ENCODE measurements at regions not wholly inside any gene's neighbourhood (a gene's known extent, or its start where the extent isn't known, plus 50 kb on each side); places are given as distances from the start of the nearest gene placed in this dataset.

DNA sequence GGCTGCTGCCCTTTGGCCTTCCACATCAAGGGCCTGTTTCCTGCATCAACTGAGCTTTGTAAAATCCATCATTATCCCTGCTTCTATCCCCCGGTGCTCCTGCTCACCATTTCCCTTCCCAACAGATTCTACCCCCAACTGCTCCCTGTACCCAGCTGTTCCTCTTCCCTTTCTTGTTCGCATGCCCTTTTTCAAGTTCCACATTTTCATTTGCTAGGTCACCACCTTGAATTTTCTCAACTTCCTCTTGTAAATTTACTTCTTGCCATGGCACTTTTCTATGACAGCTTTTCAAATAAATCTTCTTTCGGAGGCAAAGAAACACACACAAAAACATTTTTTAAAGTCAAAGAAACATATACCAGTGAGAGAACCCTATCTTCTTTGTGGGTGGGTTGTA is 330.5 kb upstream of the ADGRL2 start:
- Histone ChIP-seq H3K36me3 (no peaks in the 10 kb centered on the region), H3K27ac (peak overlapping the region; percentile 82), H3K4me3 (ENCODE audit: low read depth in 1 of 2, low read length in 1 of 2) (peak overlapping the region in 1 of 2 experiments; percentile 4), H3K9me3 (no peaks in the 10 kb centered on the region), H3K4me1 (ENCODE audit: control insufficient read depth in 1 of 2, insufficient read depth in 1 of 2, low read depth in 1 of 2, low read length in 1 of 2) (peaks cover 21 to 22% of the 10 kb centered on the region in 2 experiments), H3K27me3 (no peaks in the 10 kb centered on the region)
- TF ChIP-seq, protein P1, sequence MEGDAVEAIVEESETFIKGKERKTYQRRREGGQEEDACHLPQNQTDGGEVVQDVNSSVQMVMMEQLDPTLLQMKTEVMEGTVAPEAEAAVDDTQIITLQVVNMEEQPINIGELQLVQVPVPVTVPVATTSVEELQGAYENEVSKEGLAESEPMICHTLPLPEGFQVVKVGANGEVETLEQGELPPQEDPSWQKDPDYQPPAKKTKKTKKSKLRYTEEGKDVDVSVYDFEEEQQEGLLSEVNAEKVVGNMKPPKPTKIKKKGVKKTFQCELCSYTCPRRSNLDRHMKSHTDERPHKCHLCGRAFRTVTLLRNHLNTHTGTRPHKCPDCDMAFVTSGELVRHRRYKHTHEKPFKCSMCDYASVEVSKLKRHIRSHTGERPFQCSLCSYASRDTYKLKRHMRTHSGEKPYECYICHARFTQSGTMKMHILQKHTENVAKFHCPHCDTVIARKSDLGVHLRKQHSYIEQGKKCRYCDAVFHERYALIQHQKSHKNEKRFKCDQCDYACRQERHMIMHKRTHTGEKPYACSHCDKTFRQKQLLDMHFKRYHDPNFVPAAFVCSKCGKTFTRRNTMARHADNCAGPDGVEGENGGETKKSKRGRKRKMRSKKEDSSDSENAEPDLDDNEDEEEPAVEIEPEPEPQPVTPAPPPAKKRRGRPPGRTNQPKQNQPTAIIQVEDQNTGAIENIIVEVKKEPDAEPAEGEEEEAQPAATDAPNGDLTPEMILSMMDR (IDR thresholded peaks at IDR 0.05): no peak

DNA sequence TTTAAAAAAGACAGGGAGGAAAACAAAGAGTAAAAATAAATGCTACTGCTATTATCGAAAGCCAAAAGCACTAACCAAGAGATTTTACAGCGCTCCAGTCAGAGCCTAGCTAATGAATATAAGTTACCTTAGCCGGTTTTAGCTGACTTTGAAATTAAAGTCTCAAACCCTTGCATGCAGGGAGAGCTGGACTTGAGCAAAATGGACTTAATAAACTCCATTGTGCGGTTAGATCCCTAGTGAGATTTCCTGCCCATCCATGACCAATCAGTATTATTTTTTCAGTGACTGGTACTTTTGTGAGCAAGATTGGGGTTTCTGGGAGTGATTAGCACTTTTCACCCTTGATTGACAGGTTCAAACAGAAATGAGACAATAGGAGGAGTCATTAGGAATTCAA is 333.4 kb upstream of the ADGRL2 start:
- TF ChIP-seq, protein P1 (IDR thresholded peaks at IDR 0.05): no peak
- Histone ChIP-seq H3K27ac (no peak overlapping the region), H3K4me3 (ENCODE audit: low read depth in 1 of 2, low read length in 1 of 2) (no peak overlapping the region), H3K27me3 (no peaks in the 10 kb centered on the region), H3K36me3 (no peaks in the 10 kb centered on the region), H3K9me3 (no peaks in the 10 kb centered on the region), H3K4me1 (ENCODE audit: control insufficient read depth in 1 of 2, insufficient read depth in 1 of 2, low read depth in 1 of 2, low read length in 1 of 2) (peaks cover 45 to 46% of the 10 kb centered on the region in 2 experiments)

- no peaks in the 10 kb centered on the region for H3K36me3 ChIP-seq
Observed at GRCh38 chr1:81466961-81467360, 333.8 kb upstream of the ADGRL2 start.

GRCh38 chr1:81463936-81464837 is 336.5 kb upstream of the ADGRL2 start:
- H3K36me3 ChIP-seq: no peaks in the 10 kb centered on the region
- H3K9me3 ChIP-seq: no peaks in the 10 kb centered on the region
- H3K27ac ChIP-seq: peak overlapping the region; percentile 88
- peaks cover 29 to 30% of the 10 kb centered on the region in 2 experiments for H3K4me1 ChIP-seq (ENCODE audit: control insufficient read depth in 1 of 2, insufficient read depth in 1 of 2, low read depth in 1 of 2, low read length in 1 of 2)
- TF ChIP-seq, protein P1 (IDR thresholded peaks at IDR 0.05): no peak
- H3K4me3 ChIP-seq (ENCODE audit: low read depth in 1 of 2, low read length in 1 of 2): peak overlapping the region in 1 of 2 experiments; percentile 10
- no peaks in the 10 kb centered on the region for H3K27me3 ChIP-seq

More at GRCh38 chr1:81466961-81467360, 333.8 kb upstream of the ADGRL2 start:
- H3K27ac ChIP-seq: no peak overlapping the region
- TF ChIP-seq, protein P1 (IDR thresholded peaks at IDR 0.05): no peak
- peaks cover 49 to 50% of the 10 kb centered on the region in 2 experiments for H3K4me1 ChIP-seq (ENCODE audit: control insufficient read depth in 1 of 2, insufficient read depth in 1 of 2, low read depth in 1 of 2, low read length in 1 of 2)
- H3K9me3 ChIP-seq: no peaks in the 10 kb centered on the region
- H3K4me3 ChIP-seq (ENCODE audit: low read depth in 1 of 2, low read length in 1 of 2): no peak overlapping the region
- H3K27me3 ChIP-seq: no peaks in the 10 kb centered on the region

DNA sequence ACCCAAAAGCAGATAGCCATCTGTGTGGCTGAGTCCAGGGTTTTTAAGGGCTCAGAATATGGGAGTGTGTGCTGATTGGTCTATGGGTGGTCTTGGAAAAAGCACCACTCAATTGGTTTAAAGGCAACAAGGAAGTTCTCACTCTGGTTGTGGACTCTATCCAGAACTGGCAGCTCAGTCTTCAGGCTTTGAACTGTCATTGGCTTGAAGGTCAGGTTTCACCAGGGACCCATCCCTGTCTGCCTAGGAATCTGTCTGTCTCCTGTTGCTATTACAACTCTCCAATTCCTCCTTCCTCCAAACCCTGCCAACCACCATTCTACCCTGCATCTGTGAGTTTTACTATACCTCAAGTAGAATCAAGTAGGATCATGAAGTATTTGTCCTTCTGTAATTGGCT is 341.7 kb upstream of the ADGRL2 start:
- no peaks in the 10 kb centered on the region for H3K9me3 ChIP-seq
- TF ChIP-seq, protein P1 (IDR thresholded peaks at IDR 0.05): no peak
- H3K36me3 ChIP-seq: no peaks in the 10 kb centered on the region
- H3K27ac ChIP-seq: no peak overlapping the region
- peaks cover 21 to 30% of the 10 kb centered on the region in 2 experiments for H3K4me1 ChIP-seq (ENCODE audit: control insufficient read depth in 1 of 2, insufficient read depth in 1 of 2, low read depth in 1 of 2, low read length in 1 of 2)
- H3K27me3 ChIP-seq: no peaks in the 10 kb centered on the region
- no peak overlapping the region for H3K4me3 ChIP-seq (ENCODE audit: low read depth in 1 of 2, low read length in 1 of 2)

All from neutrophil (primary cell).